ENCODE measurements at regions not wholly inside any gene's neighbourhood (a gene's known extent, or its start where the extent isn't known, plus 50 kb on each side); places are given as distances from the start of the nearest gene placed in this dataset.
"Not testable (repeated sequence)": the region's sequence is repeated elsewhere in the genome, so short reads cannot be mapped to it uniquely, and the experiment has no call there.

- DNase-seq: no peak
These were observed 210.0 kb downstream of the PLA2G4A start for GRCh38 chr1:187038784-187039183.

DNA sequence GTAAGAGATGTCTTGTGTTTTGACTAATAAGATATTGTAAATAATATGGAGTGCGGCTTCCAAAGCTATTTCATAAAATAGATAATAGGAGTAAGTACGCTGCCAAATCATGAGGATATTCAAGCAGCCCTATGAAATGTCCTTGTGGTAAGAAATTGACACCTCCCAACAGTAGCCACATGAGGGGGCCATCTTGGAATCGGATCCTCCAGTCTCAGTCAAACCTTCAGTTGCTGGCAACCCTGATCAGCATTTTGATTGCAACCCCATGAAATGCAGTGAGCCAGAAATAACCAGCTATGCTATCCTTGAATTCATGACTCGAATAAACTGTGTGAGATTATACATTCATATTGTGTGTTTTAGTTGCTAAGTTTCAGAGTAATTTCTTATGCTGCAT lies 212.4 kb downstream of the PLA2G4A start:
- no peak for DNase-seq

DNA sequence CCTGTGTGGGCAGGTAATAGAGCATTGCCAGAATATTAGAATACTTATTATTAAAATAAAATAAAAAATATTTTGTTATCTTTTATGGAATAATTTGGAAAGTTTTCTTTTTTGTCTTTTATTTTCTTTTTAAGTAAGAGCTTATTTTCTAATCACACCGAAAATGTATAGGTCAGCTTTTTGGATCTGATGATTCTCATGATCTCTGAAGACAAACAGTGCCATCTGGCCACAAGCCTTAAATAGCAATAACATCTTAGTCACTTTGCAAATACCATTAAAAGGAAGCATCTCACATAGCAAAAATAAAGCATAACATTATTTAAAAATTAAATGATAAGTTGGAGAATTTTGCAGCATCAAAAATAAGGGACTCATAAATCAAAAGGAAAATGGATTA lies 213.8 kb downstream of the PLA2G4A start:
- no peak for DNase-seq

GRCh38 chr1:187043433-187043832 lies 214.7 kb downstream of the PLA2G4A start:
- DNase-seq: not testable (repeated sequence)

- no peak for DNase-seq
These were observed 215.7 kb downstream of the PLA2G4A start for GRCh38 chr1:187044411-187044810.

DNA sequence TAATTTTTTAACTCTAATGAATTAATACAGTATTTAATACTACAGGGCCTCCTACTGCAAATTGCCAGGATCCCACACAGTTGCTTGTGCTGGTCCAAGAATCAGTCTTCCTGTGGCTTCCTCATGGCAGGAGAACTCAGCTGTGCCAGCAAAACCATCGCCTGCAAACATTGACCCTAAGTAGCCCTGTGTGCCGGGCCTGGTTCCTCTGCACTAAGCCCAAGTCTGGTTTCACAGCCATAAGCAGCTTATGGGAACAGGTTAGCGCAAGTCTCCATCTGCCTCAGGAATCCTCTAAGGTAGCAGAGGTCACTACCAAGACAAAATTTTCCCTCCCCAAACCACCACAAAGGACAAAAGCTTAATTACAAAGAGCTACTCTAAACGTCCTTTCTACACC lies 216.6 kb downstream of the PLA2G4A start:
- no peak for DNase-seq

DNA sequence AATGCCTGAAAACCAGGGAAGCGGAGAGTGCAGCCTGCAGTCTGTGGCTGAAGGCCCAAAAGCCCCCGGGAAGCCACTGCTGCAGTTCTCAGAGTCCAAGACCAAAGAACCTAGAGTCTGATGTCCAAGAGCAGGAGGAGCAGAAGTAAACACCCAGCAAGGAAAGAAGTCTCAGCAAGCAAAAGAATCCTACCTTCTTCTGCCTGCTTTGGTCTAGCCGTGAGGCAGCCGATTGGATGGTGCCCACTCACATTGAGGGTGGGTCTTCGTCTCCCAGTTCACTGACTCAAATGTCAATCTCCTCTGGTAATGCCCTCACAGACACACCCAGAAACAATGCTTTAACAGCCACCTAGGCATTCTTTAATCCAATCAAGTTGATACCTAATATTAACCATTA lies 217.5 kb downstream of the PLA2G4A start:
- no peak for DNase-seq

GRCh38 chr1:187047298-187047697 lies 218.5 kb downstream of the PLA2G4A start:
- DNase-seq: no peak

GRCh38 chr1:187051618-187052232 lies 223.0 kb downstream of the PLA2G4A start:
- DNase-seq: no peak

DNA sequence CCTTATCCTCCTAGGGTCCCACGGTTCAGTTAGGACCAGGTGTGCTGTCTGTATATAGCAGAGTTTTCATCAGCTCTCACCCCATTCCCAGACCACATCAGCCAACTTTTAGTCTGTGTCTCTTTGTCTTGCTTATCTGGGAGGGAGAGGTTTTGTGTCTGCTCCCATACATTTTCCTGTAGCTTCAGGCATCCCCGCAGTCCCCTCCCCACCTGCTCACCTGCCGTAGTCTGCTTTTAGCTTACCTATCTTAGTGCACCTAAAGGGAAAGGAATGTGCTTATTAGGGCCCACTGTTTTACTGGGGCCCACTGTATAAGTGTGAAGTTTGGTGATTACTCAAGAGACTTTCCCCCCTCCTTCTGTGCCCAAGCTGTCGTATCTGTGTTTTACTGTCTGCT lies 225.1 kb downstream of the PLA2G4A start:
- no peak for DNase-seq

- DNase-seq: no peak
These were observed 226.4 kb downstream of the PLA2G4A start for GRCh38 chr1:187054862-187055757.

- DNase-seq: no peak
These were observed 234.5 kb downstream of the PLA2G4A start for GRCh38 chr1:187063271-187063670.

DNA sequence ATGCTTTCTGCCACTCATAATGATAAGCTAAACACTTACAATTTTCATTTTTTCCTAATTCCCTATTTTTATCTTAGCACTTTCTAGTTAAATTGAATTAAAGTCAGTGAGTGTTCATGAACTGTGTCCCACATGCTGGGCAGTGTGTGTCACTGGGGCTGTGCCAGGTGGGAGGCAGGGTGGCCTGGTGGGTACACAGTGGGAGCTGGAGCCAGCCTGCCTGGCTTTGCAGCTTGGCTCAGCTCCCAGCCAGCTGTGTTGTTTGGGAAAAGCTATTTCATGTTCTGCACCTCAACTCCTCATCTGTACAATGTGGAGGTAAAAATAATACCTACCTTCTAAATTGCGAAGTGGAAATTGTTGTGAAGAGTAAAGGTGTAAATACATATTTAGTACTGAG lies 238.4 kb downstream of the PLA2G4A start:
- DNase-seq: no peak

DNA sequence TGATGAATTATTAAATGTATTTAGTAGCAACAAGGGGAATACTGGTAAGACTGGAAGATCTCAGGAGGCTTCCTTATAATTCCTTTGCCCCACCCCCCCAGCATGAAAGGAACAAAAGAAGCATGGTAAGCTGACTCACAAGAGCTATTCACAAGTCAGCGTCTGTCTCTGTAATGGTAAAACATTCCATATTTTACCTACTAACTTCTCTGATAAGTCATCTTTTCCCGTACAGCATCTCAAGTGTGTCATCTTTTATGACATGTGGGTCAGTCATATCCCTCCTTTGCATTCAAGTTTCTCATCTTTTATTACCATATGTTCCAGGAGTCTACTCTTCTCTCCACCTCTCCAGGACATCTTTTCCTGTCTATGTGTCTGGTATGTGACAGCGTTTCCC lies 241.3 kb downstream of the PLA2G4A start:
- DNase-seq: no peak

DNA sequence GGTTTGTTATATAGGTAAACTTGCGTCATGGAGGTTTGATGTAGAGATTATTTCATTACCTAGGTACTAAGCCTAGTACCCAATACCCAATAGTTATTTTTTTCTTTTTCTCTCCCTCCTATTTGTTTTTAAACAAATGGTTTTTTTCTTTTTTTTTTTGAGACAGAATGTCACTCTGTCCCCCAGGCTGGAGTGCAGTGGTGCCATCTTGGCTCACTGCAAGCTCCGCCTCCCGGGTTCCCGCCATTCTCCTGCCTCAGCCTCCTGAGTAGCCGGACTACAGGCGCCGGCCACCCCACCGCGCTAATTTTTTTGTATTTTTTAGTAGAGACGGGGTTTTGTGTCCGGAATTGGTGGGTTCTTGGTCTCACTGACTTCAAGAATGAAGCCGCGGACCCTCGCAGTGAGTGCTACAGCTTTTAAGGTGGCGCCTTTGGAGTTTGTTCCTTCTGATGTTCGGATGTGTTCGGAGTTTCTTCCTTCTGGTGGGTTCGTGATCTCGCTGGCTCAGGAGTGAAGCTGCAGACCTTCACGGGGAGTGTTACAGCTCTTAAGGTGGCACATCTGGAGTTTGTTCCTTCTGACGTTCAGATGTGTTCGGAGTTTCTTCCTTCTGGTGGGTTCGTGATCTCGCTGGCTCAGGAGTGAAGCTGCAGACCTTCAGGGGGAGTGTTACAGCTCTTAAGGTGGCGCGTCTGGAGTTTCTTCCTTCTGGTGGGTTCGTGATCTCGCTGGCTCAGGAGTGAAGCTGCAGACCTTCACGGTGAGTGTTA lies 243.7 kb downstream of the PLA2G4A start:
- DNase-seq: not testable (repeated sequence)

GRCh38 chr1:187073035-187073560 lies 244.3 kb downstream of the PLA2G4A start:
- DNase-seq: not testable (repeated sequence)

- DNase-seq: not testable (repeated sequence)
These were observed 245.0 kb downstream of the PLA2G4A start for GRCh38 chr1:187073634-187074245.

- DNase-seq: no peak
These were observed 245.8 kb downstream of the PLA2G4A start for GRCh38 chr1:187074445-187075048.

- DNase-seq: no peak
These were observed 248.2 kb downstream of the PLA2G4A start for GRCh38 chr1:187076922-187077321.

GRCh38 chr1:187078321-187078720 lies 249.6 kb downstream of the PLA2G4A start:
- DNase-seq: no peak

- no peak for DNase-seq
These were observed 250.2 kb downstream of the PLA2G4A start for GRCh38 chr1:187078916-187079315.

GRCh38 chr1:187079330-187079729 lies 250.6 kb downstream of the PLA2G4A start:
- DNase-seq: no peak

All from T1000 (cell line).